Natural killer cell treated with Interleukin-12 subunit alpha and Interleukin-12 subunit beta and Interleukin-15 and Interleukin-18, amount 100 ng/mL, for 72 hours (primary cell): ENCODE measurements at regions not wholly inside any gene's neighbourhood (a gene's known extent, or its start where the extent isn't known, plus 50 kb on each side); places are given as distances from the start of the nearest gene placed in this dataset.

Experiments
- ATAC-seq, 2 donors: fragments of 150-1000 bp; cut with Tn5 transposase in 1 of 2; sonication (Bioruptor Pico), chemical (Tn5 transposase) in 1 of 2; 2 replicates each; pipeline ENCODE4 v1.10.0; 2021
- DNase-seq: peaks from one replicate; pipeline ENCODE4 v3.0.0; 2022; ENCODE audit warnings: low spot score
- H3K27ac Mint-ChIP-seq, 2 donors: 1 replicate in 1 of 2; 2 replicates in 1 of 2; pipeline ENCODE4 v1.8.0; 2022; ENCODE audit warnings: mixed read lengths in 2 of 2, mild to moderate bottlenecking in 1 of 2, moderate library complexity in 1 of 2
- H3K27me3 Mint-ChIP-seq, 2 donors: 1 replicate in 1 of 2; 2 replicates in 1 of 2; pipeline ENCODE4 v1.8.0; 2022; ENCODE audit warnings: mixed read lengths in 2 of 2
- H3K36me3 Mint-ChIP-seq: one replicate; pipeline ENCODE4 v1.8.0; 2022; ENCODE audit warnings: mixed read lengths
- H3K4me1 Mint-ChIP-seq, 2 donors: 1 replicate in 1 of 2; 2 replicates in 1 of 2; pipeline ENCODE4 v1.8.0; 2022; ENCODE audit warnings: low read depth in 2 of 2, mixed read lengths in 2 of 2, mild to moderate bottlenecking in 1 of 2
- H3K4me3 Mint-ChIP-seq: one replicate; pipeline ENCODE4 v1.8.0; 2022; ENCODE audit warnings: mixed read lengths
- H3K9me3 Mint-ChIP-seq: 2 replicates; pipeline ENCODE4 v1.8.0; 2022; ENCODE audit warnings: mixed read lengths

- peaks cover 7 to 29% of the 10 kb centered on the region in 2 donors for H3K27me3 Mint-ChIP-seq
- DNase-seq, result no peak
- H3K4me3 Mint-ChIP-seq, result no peak overlapping the region
- no peak for ATAC-seq
- H3K27ac Mint-ChIP-seq, result no peak overlapping the region
- no peaks in the 10 kb centered on the region for H3K4me1 Mint-ChIP-seq
- no peaks in the 10 kb centered on the region for H3K36me3 Mint-ChIP-seq
- H3K9me3 Mint-ChIP-seq, result no peaks in the 10 kb centered on the region
Measured at GRCh38 chr10:8702181-8702580, 647.7 kb downstream of the GATA3 start.

- no peaks in the 10 kb centered on the region for H3K4me1 Mint-ChIP-seq
- no peaks in the 10 kb centered on the region for H3K9me3 Mint-ChIP-seq
- ATAC-seq, result no peak
- no peaks in the 10 kb centered on the region for H3K36me3 Mint-ChIP-seq
- no peak overlapping the region for H3K4me3 Mint-ChIP-seq
- peaks cover 10 to 26% of the 10 kb centered on the region in 2 donors for H3K27me3 Mint-ChIP-seq
- no peak overlapping the region for H3K27ac Mint-ChIP-seq
- no peak for DNase-seq
Measured at GRCh38 chr10:8705415-8705814, 650.9 kb downstream of the GATA3 start.

GRCh38 chr10:8712656-8713055 lies 658.2 kb downstream of the GATA3 start:
- H3K4me1 Mint-ChIP-seq, result no peaks in the 10 kb centered on the region
- no peak overlapping the region for H3K27ac Mint-ChIP-seq
- peaks cover 3% of the 10 kb centered on the region for H3K9me3 Mint-ChIP-seq
- peaks cover 20 to 27% of the 10 kb centered on the region in 2 donors for H3K27me3 Mint-ChIP-seq
- DNase-seq (no peak), ATAC-seq (no peak)
- H3K4me3 Mint-ChIP-seq, result no peak overlapping the region
- no peaks in the 10 kb centered on the region for H3K36me3 Mint-ChIP-seq

GRCh38 chr10:8719971-8720370 lies 665.5 kb downstream of the GATA3 start:
- DNase-seq (no peak), ATAC-seq (no peak)
- Mint-ChIP-seq H3K36me3 (peaks cover 13% of the 10 kb centered on the region), H3K9me3 (peaks cover 13% of the 10 kb centered on the region), H3K27me3 (peaks cover 6 to 12% of the 10 kb centered on the region in 2 donors), H3K4me1 (no peaks in the 10 kb centered on the region), H3K4me3 (no peak overlapping the region), H3K27ac (no peak overlapping the region)

GRCh38 chr10:8721650-8722049 lies 667.2 kb downstream of the GATA3 start:
- ATAC-seq, result no peak
- H3K27ac Mint-ChIP-seq, result no peak overlapping the region
- H3K4me1 Mint-ChIP-seq, result no peaks in the 10 kb centered on the region
- DNase-seq, result no peak
- H3K36me3 Mint-ChIP-seq, result peaks cover 13% of the 10 kb centered on the region
- peaks cover 10% of the 10 kb centered on the region for H3K9me3 Mint-ChIP-seq
- H3K27me3 Mint-ChIP-seq, result peaks cover 4 to 5% of the 10 kb centered on the region in 2 donors
- H3K4me3 Mint-ChIP-seq, result no peak overlapping the region

GRCh38 chr10:8722835-8723234 lies 668.3 kb downstream of the GATA3 start:
- no peak for DNase-seq
- Mint-ChIP-seq H3K27me3 (peaks cover 8% of the 10 kb centered on the region in 2 donors), H3K27ac (no peak overlapping the region), H3K4me3 (no peak overlapping the region), H3K36me3 (peaks cover 13% of the 10 kb centered on the region), H3K4me1 (no peaks in the 10 kb centered on the region), H3K9me3 (peaks cover 10% of the 10 kb centered on the region)
- no peak for ATAC-seq

GRCh38 chr10:8725343-8725742 lies 670.9 kb downstream of the GATA3 start:
- Mint-ChIP-seq H3K4me1 (no peaks in the 10 kb centered on the region), H3K27ac (no peak overlapping the region), H3K4me3 (no peak overlapping the region), H3K36me3 (peaks cover 5% of the 10 kb centered on the region), H3K27me3 (peaks cover 5 to 24% of the 10 kb centered on the region in 2 donors), H3K9me3 (no peaks in the 10 kb centered on the region)
- DNase-seq, result no peak
- no peak for ATAC-seq

GRCh38 chr10:8726084-8726778 lies 671.7 kb downstream of the GATA3 start:
- H3K4me3 Mint-ChIP-seq, result no peak overlapping the region
- H3K27ac Mint-ChIP-seq, result no peak overlapping the region
- peaks cover 7 to 24% of the 10 kb centered on the region in 2 donors for H3K27me3 Mint-ChIP-seq
- ATAC-seq (no peak), DNase-seq (no peak)
- H3K4me1 Mint-ChIP-seq, result no peaks in the 10 kb centered on the region
- H3K36me3 Mint-ChIP-seq, result peaks cover 5% of the 10 kb centered on the region
- no peaks in the 10 kb centered on the region for H3K9me3 Mint-ChIP-seq

GRCh38 chr10:8726779-8727084 lies 672.2 kb downstream of the GATA3 start:
- no peaks in the 10 kb centered on the region for H3K9me3 Mint-ChIP-seq
- H3K36me3 Mint-ChIP-seq, result peaks cover 5% of the 10 kb centered on the region
- no peak overlapping the region for H3K27ac Mint-ChIP-seq
- no peaks in the 10 kb centered on the region for H3K4me1 Mint-ChIP-seq
- ATAC-seq (no peak), DNase-seq (no peak)
- H3K4me3 Mint-ChIP-seq, result no peak overlapping the region
- peaks cover 7 to 24% of the 10 kb centered on the region in 2 donors for H3K27me3 Mint-ChIP-seq

GRCh38 chr10:8731121-8732095 lies 676.9 kb downstream of the GATA3 start:
- DNase-seq (no peak), ATAC-seq (no peak)
- Mint-ChIP-seq H3K36me3 (no peaks in the 10 kb centered on the region), H3K4me1 (no peaks in the 10 kb centered on the region), H3K27me3 (peaks cover 12 to 38% of the 10 kb centered on the region in 2 donors), H3K4me3 (no peak overlapping the region), H3K9me3 (no peaks in the 10 kb centered on the region), H3K27ac (no peak overlapping the region)

- Mint-ChIP-seq H3K27me3 (peaks cover 14 to 22% of the 10 kb centered on the region in 2 donors), H3K36me3 (no peaks in the 10 kb centered on the region), H3K4me1 (no peaks in the 10 kb centered on the region), H3K4me3 (no peak overlapping the region), H3K9me3 (no peaks in the 10 kb centered on the region), H3K27ac (no peak overlapping the region)
- no peak for ATAC-seq
- no peak for DNase-seq
Measured at GRCh38 chr10:8738987-8739386, 684.5 kb downstream of the GATA3 start.

- ATAC-seq (no peak), DNase-seq (no peak)
- H3K27me3 Mint-ChIP-seq, result peaks cover 6 to 11% of the 10 kb centered on the region in 2 donors
- H3K36me3 Mint-ChIP-seq, result no peaks in the 10 kb centered on the region
- H3K4me1 Mint-ChIP-seq, result no peaks in the 10 kb centered on the region
- H3K9me3 Mint-ChIP-seq, result no peaks in the 10 kb centered on the region
- H3K27ac Mint-ChIP-seq, result no peak overlapping the region
- H3K4me3 Mint-ChIP-seq, result no peak overlapping the region
Measured at GRCh38 chr10:8752146-8752843, 697.8 kb downstream of the GATA3 start.

GRCh38 chr10:8758029-8758428 lies 703.5 kb downstream of the GATA3 start:
- ATAC-seq (no peak), DNase-seq (no peak)
- Mint-ChIP-seq H3K9me3 (no peaks in the 10 kb centered on the region), H3K4me3 (no peak overlapping the region), H3K36me3 (no peaks in the 10 kb centered on the region), H3K27me3 (peaks cover 12 to 19% of the 10 kb centered on the region in 2 donors), H3K4me1 (no peaks in the 10 kb centered on the region), H3K27ac (no peak overlapping the region)

- Mint-ChIP-seq H3K27me3 (peaks cover 16 to 17% of the 10 kb centered on the region in 2 donors), H3K36me3 (no peaks in the 10 kb centered on the region), H3K9me3 (no peaks in the 10 kb centered on the region), H3K4me3 (no peak overlapping the region), H3K27ac (no peak overlapping the region), H3K4me1 (no peaks in the 10 kb centered on the region)
- DNase-seq (no peak), ATAC-seq (no peak)
Measured at GRCh38 chr10:8766899-8767298, 712.4 kb downstream of the GATA3 start.
